Lung (tissue), 11 donors: ENCODE measurements at regions not wholly inside any gene's neighbourhood (a gene's known extent, or its start where the extent isn't known, plus 50 kb on each side); places are given as distances from the start of the nearest gene placed in this dataset.

Experiments used
- ATAC-seq: fragments of 200-7000 bp; cut with Tn5 transposase; one replicate; pipeline ENCODE4 v1.9.1; 2020; ENCODE audit warnings: moderate number of reproducible peaks; ENCODE audit not compliant: insufficient read depth, low FRiP score
- DNase-seq, 3 donors: peaks; one replicate each; pipeline ENCODE4 v3.0.0-alpha.2; 2013 to 2017
- H3K27ac ChIP-seq, 2 donors: one replicate each; pipeline ENCODE4 v1.5.1; 2013; ENCODE audit warnings: mild to moderate bottlenecking in 2 of 2, moderate library complexity in 2 of 2, control low read depth in 1 of 2, inconsistent platforms in 1 of 2, low read depth in 1 of 2, low read length in 1 of 2
- H3K27me3 ChIP-seq, 3 donors: one replicate each; pipeline ENCODE4 v1.5.1; 2013; ENCODE audit warnings: low read length in 2 of 3; ENCODE audit not compliant: control insufficient read depth in 3 of 3, insufficient read depth in 3 of 3
- H3K36me3 ChIP-seq, 4 donors: one replicate each; pipeline ENCODE4 v1.5.1; 2013; ENCODE audit warnings: low read length in 4 of 4, mild to moderate bottlenecking in 1 of 4, moderate library complexity in 1 of 4; ENCODE audit not compliant: control insufficient read depth in 4 of 4, insufficient read depth in 4 of 4
- H3K4me1 ChIP-seq, 5 donors: one replicate each; pipeline ENCODE4 v1.5.1; 2013; ENCODE audit warnings: low read length in 5 of 5, mild to moderate bottlenecking in 2 of 5, moderate library complexity in 1 of 5; ENCODE audit not compliant: control insufficient read depth in 5 of 5, insufficient read depth in 5 of 5
- H3K4me3 ChIP-seq: one replicate; pipeline ENCODE4 v1.5.1; 2013; ENCODE audit warnings: mild to moderate bottlenecking, control low read depth, moderate library complexity
- H3K9ac ChIP-seq, 2 donors: one replicate each; pipeline ENCODE4 v1.5.1; 2013; ENCODE audit warnings: low read length in 2 of 2, control low read depth in 1 of 2; ENCODE audit not compliant: insufficient read depth in 1 of 2
- H3K9me3 ChIP-seq, 4 donors: one replicate each; pipeline ENCODE4 v1.5.1; 2013; ENCODE audit warnings: low read length in 3 of 4, mild to moderate bottlenecking in 1 of 4, moderate library complexity in 1 of 4; ENCODE audit not compliant: control insufficient read depth in 4 of 4, insufficient read depth in 3 of 4
- CTCF ChIP-seq: IDR thresholded peaks from 2 replicates; pipeline ENCODE4 v1.5.1; 2012; ENCODE audit warnings: mild to moderate bottlenecking; ENCODE audit errors: control extremely low read depth, extremely low read depth
- WGBS, 2 donors: extraction: QIAGEN DNeasy Blood & Tissue Kit; methylation state at CpG; one replicate each; pipeline ENCODE4 v1.1.7; 2013; 5-methylcytosine and 5-hydroxymethylcytosine counted together
- donor health status: control.
- donor health status: control.
- donor health status: Bipolar disorder and iron deficiency.
- donor health status: healthy.
- donor health status: DM: yes; HTN: yes; CAD: no.

- Histone ChIP-seq H3K9ac (no peak overlapping the region), H3K27me3 (no peaks in the 10 kb centered on the region), H3K4me1 (peaks cover 0 to 8% (median 0%) of the 10 kb centered on the region in 5 donors), H3K27ac (no peak overlapping the region), H3K4me3 (no peak overlapping the region), H3K9me3 (no peaks in the 10 kb centered on the region), H3K36me3 (no peaks in the 10 kb centered on the region)
- DNase-seq (no peak), ATAC-seq (no peak)
- no peak for TF ChIP-seq CTCF
Measured at GRCh38 chr11:130712480-130712879, 203.8 kb downstream of the SNX19 start.

GRCh38 chr11:130715085-130715876, 201.0 kb downstream of the SNX19 start:
- no peaks in the 10 kb centered on the region for H3K36me3 ChIP-seq
- no peak overlapping the region for H3K4me3 ChIP-seq
- no peak for ATAC-seq
- no peak overlapping the region for H3K27ac ChIP-seq
- DNase-seq, result no peak
- no peak for TF ChIP-seq CTCF
- H3K27me3 ChIP-seq, result no peaks in the 10 kb centered on the region
- WGBS, 2 donors, result 71 to 72% methylated on average over 4 of the region's 4 CpGs
- no peaks in the 10 kb centered on the region for H3K9me3 ChIP-seq
- no peak overlapping the region for H3K9ac ChIP-seq
- peaks cover 0 to 21% (median 6%) of the 10 kb centered on the region in 5 donors for H3K4me1 ChIP-seq

- Histone ChIP-seq H3K4me3 (no peak overlapping the region), H3K36me3 (no peaks in the 10 kb centered on the region), H3K9me3 (no peaks in the 10 kb centered on the region), H3K27ac (no peak overlapping the region), H3K27me3 (no peaks in the 10 kb centered on the region), H3K9ac (no peak overlapping the region), H3K4me1 (peaks cover 0 to 24% (median 6%) of the 10 kb centered on the region in 5 donors)
- TF ChIP-seq CTCF, result no peak
- DNase-seq (no peak), ATAC-seq (no peak)
- 47 to 55% methylated on average over 1 of the region's 1 CpG for WGBS, 2 donors
Measured at GRCh38 chr11:130715877-130716220, 200.4 kb downstream of the SNX19 start.

GRCh38 chr11:130718120-130718519, 198.2 kb downstream of the SNX19 start:
- no peaks in the 10 kb centered on the region for H3K9me3 ChIP-seq

More at GRCh38 chr11:130718120-130718519, 198.2 kb downstream of the SNX19 start:
- TF ChIP-seq CTCF, result no peak
- Histone ChIP-seq H3K4me3 (no peak overlapping the region), H3K4me1 (peaks cover 0 to 25% (median 6%) of the 10 kb centered on the region in 5 donors), H3K9ac (no peak overlapping the region), H3K27ac (no peak overlapping the region), H3K27me3 (no peaks in the 10 kb centered on the region), H3K36me3 (no peaks in the 10 kb centered on the region)
- ATAC-seq (no peak), DNase-seq (no peak)
- WGBS, 2 donors, result 81 to 89% methylated on average over 6 of the region's 6 CpGs
